GM18520 (cell line): ENCODE measurements at regions not wholly inside any gene's neighbourhood (a gene's known extent, or its start where the extent isn't known, plus 50 kb on each side); places are given as distances from the start of the nearest gene placed in this dataset.

ENCODE experiments used
- ATAC-seq: cut with Tn5 transposase; IDR thresholded peaks from one replicate; pipeline ENCODE4 v1.9.1; 2021; ENCODE audit not compliant: unreplicated experiment

GRCh38 chr17:74032222-74032621 is 171.3 kb upstream of the RPL38 start:
- ATAC-seq: no peak

GRCh38 chr17:74037320-74037719 is 166.2 kb upstream of the RPL38 start:
- ATAC-seq: no peak

GRCh38 chr17:74040291-74040690 is 163.2 kb upstream of the RPL38 start:
- no peak for ATAC-seq

- ATAC-seq: no peak
Observed at GRCh38 chr17:74040729-74041128, 162.7 kb upstream of the RPL38 start.

- no peak for ATAC-seq
Observed at GRCh38 chr17:74041869-74042640, 161.4 kb upstream of the RPL38 start.

DNA sequence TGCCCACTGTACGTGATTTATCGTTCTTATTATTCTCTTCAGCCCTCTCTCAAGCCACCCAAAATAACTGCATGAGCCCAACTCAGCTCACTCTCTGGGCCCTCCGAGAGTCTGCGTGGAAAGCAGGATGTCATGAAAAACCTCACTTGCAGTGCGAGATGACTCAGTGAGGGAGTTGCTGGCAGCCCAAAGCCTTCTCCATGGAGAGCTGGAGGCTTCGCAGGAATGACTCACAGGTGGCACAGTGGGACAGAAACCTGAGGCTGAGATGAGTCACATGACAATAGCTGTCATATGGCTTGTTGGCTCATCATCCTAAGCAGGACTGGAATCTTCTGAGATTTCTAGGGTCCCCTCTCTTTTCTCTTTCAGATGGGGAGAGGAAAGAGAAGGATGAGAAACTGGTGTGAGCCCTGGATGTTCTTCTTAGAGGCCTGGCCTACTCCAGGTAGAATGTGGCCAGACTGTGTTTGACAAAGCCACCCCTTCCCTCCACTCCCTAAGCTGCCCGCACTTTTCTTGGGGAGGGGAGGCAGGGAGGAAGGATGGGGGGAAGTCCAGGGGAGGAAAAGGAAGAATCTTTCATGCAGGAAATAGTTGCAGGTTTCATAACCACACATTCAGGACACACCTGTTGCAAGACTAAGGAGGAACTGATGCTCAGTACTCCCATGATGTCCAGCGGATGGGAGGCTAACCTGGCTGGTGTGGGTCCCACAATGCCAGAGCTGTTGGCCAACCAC is 160.6 kb upstream of the RPL38 start:
- peak; percentile 45 for ATAC-seq

GRCh38 chr17:74043976-74044375 is 159.5 kb upstream of the RPL38 start:
- no peak for ATAC-seq

- no peak for ATAC-seq
Observed at GRCh38 chr17:74045608-74046280, 157.7 kb upstream of the RPL38 start.

DNA sequence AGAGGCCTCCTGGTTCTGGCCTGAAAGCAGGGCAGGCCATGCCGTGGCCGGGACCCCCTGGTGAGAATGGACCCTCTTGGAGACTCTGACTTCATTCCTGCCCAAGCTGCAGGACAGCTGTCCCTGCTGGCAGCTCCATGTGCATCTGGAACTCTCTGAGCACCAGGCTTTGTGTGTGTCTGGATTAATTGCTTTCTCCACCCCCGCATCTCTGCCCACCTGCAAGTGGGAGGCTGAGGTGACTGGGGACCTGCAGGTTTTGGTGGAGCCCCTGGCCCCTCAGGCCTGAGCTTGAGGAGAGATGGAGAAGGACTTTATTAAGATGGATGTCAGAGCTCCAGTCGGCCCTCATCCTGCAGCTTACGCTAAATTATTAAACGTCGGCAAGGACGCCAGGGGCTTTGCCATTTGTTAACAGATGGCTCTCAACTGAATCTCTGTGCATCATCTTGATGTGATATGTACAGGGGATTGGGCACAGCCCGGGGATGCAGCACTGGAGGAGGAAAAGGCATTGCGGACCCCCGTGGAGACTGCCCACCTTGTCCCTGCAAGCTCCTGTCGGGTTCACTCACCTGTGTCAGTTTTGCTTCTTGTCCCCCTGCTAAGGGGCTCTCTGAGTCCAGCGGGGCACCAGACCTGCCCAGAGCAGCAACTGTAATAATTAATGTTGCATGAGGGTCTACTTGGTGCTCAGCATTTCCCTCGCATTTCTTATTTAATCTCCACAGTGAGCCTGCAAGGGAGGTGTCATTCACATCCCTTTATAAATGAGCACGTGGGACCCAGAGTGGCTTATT is 154.1 kb upstream of the RPL38 start:
- ATAC-seq: no peak

DNA sequence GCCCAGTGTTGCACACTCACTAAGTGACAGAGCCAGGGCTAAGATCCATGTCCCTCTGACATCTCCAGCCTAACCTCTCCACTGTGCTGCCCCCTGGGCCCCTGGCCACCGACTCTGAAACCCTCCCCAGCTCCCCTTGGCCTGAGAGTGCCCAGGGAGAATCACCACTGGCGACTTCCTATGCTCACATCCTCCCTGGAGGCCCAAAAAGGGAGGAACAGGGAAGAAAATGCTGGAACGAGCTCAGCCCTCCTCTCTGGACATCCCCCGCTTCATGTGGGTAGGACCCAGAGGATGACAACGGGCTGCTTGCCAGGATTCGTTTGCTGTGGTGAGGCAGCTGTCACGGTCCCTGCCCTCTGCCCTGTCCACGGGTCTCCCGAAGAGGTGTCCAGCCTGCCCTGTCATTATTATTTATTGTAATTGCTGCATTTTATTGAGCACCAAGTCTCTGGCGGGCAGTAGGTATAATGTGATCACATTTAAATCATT is 153.5 kb upstream of the RPL38 start:
- no peak for ATAC-seq

DNA sequence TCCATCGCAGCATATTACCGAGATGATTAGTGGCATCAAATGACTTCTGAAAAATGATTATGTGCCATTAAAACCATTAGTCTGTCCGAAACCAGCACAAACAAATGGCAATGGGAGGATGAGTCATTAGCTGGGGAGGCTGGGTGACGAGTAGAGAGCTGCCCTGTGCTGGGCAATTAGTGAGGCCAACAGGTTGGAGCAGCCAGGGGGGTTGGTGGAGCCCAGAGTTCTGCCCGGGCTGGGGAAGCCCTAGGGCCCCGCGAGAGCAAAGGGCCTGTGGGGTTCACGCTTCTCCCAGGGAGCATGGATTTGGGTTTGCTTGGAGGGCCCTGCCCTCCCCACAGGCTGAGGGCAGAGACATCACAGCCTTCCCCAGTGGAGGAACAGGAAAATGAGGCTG is 152.1 kb upstream of the RPL38 start:
- no peak for ATAC-seq

- no peak for ATAC-seq
Observed at GRCh38 chr17:74052993-74053711, 150.3 kb upstream of the RPL38 start.

DNA sequence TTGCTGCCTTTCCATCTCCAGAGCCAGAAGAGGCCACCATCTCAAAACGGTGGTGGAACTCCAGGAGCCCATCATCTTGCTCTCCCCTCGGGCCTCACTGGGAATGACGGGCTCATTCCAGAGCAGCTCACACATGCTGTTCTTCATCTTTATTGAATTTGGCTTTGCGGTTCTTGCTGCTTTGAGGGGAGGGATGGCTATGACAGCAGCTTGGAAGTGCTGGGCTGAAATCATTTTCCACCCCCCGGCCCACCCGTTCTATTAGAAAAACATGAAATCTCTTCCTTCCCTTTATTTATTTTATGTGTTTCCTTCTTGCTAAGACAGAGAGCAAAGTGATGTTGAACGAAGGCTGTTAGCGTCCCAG is 149.8 kb upstream of the RPL38 start:
- no peak for ATAC-seq

GRCh38 chr17:74054249-74054648 is 149.2 kb upstream of the RPL38 start:
- no peak for ATAC-seq

DNA sequence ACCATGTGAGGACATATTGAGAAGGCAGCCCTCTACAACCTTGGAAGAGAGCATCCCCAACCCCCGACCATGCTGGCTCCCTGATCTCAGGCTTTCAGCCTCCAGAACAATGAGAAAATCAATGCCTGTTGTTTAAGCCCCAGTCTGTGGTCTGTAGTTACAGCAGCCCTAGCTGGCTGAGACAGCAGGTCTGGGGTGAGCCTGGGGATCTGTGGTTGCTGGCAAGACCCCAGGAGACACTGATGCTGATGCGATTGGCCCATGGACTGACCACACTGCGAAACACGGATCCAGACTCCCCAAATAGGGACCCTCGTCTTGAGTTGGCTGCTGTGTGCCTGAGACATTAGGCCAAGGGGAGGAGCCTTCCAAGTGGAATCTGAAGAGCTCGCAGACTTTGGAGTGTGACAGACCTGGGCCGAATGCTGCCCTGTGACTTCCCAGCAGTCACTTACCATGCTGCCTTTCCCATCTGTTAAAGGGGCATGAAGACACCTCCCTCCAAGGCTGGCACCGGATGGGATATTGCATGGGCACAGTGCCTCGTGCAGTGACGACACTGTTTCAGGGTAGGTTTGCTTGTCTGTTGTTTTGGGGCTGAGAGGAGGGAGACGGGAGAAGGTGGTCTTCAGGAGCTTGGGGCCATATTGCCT is 147.8 kb upstream of the RPL38 start:
- no peak for ATAC-seq

DNA sequence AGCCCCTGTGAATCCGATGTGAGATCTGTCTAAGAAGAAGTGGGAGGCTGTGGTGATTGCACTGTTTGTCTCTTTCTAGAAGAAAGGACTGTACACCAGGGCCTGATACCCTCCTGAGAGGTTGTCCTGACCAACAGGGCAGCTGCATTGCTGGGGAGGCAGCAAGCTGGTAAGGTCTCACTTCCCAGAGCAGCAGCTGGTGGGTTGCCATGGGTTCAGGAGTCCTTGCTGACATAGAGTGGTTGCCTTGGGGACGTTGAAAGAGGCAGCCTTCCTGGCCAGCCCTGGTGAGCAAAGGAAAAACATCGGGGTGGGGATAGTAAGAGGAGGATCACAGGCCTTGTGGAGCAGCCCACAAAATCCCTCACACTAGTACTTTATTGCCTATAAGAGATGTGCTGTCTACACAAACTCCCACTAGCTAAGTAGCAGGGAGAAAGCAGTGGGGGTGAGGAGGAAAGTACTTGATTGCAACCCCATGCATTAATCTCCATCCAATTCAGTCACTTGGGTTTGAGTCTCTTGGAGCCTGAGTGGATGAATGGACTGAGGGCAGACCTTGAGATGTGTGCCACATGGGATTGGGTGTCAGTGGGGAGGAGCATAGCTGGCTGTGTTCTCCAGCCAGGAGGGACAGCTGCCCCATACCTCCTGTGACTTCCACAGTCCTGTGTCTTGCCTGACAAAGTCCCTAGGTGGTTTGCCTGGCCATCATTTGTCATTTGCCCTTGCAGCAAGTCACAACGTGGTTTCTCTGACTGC is 143.8 kb upstream of the RPL38 start:
- ATAC-seq: no peak

- no peak for ATAC-seq
Observed at GRCh38 chr17:74061758-74062157, 141.7 kb upstream of the RPL38 start.

DNA sequence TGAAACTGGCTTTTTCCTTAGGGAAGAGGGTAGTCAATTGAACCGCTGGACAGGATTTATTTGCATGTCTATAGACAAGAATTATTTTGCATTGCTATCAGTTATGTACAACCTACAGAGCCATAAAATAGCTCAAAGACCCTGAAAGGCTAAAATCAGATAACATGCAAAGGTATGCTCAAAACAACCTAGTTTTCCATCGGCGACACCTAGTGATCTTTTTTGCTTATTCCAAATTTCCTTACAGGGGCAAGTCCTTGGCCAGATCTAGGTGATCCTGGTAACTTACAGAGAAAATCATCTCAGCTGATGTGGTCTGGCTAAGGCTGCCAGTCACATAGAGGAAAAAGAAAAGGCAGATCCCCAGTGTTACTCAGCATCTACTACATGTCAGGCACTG is 141.2 kb upstream of the RPL38 start:
- no peak for ATAC-seq

GRCh38 chr17:74063439-74063838 is 140.0 kb upstream of the RPL38 start:
- no peak for ATAC-seq
